PC-3 (cell line): ENCODE measurements at regions not wholly inside any gene's neighbourhood (a gene's known extent, or its start where the extent isn't known, plus 50 kb on each side); places are given as distances from the start of the nearest gene placed in this dataset.

Experiments
- ATAC-seq: fragments of 200-7000 bp; cut with Tn5 transposase; 2 replicates; pipeline ENCODE4 v1.9.1; 2020; ENCODE audit warnings: mild to moderate bottlenecking, moderate library complexity
- BruUV-seq: library from RNA; stranded (reverse); fragments of 400-500 nt; replicated peaks from 2 replicates; lab custom pipeline; 2021; lab: Mats Ljungman, UMichigan
- CTCF ChIA-PET: fragments of 300-600 bp; sonication (Branson Sonifier 250); formaldehyde crosslinking; loops from one replicate; lab custom pipeline; 2022; ENCODE audit warnings: antibody characterized with exemption; lab: Charles Lee
- POLR2A ChIA-PET: fragments of 300-600 bp; sonication (Branson Sonifier 250); formaldehyde crosslinking; loops from one replicate; lab custom pipeline; 2022; ENCODE audit warnings: antibody characterized with exemption; ENCODE audit not compliant: unreplicated experiment; lab: Charles Lee
- DNase-seq: peaks from one replicate; pipeline ENCODE4 v3.0.0-alpha.2; 2015
- H2AFZ ChIP-seq: fragments of 300-600 bp; sonication (generic); 2 replicates; pipeline ENCODE4 v1.6.0; 2016; ENCODE audit warnings: antibody characterized with exemption, low read length
- H3F3A ChIP-seq: fragments of 300-600 bp; sonication (generic); one replicate; pipeline ENCODE4 v1.6.0; 2017; ENCODE audit warnings: antibody characterized with exemption, low read length, control low read depth, mild to moderate bottlenecking; ENCODE audit not compliant: unreplicated experiment
- H3K27ac ChIP-seq: fragments of 300-600 bp; sonication (generic); 2 replicates; pipeline ENCODE4 v1.5.1; 2016; ENCODE audit warnings: mild to moderate bottlenecking, low read length
- H3K27me3 ChIP-seq: fragments of 300-600 bp; sonication (generic); 2 replicates; pipeline ENCODE4 v1.6.1; 2016; ENCODE audit warnings: low read length, mixed read lengths
- H3K36me3 ChIP-seq: fragments of 300-600 bp; sonication (generic); 2 replicates; pipeline ENCODE4 v1.6.1; 2016; ENCODE audit warnings: low read depth, mixed run types, low read length, mixed read lengths
- H3K4me1 ChIP-seq: fragments of 300-600 bp; sonication (generic); 2 replicates; pipeline ENCODE4 v1.5.1; 2016; ENCODE audit warnings: low read length; ENCODE audit not compliant: insufficient read depth
- H3K4me2 ChIP-seq: fragments of 300-600 bp; sonication (generic); 2 replicates; pipeline ENCODE4 v1.6.0; 2016; ENCODE audit warnings: low read length
- H3K4me3 ChIP-seq: fragments of 300-600 bp; sonication (generic); 2 replicates; pipeline ENCODE4 v1.5.1; 2016; ENCODE audit warnings: mild to moderate bottlenecking, low read length, mixed read lengths
- H3K79me2 ChIP-seq: fragments of 300-600 bp; sonication (generic); 2 replicates; pipeline ENCODE4 v1.6.1; 2017; ENCODE audit warnings: low read length, mixed read lengths
- H3K9ac ChIP-seq: fragments of 300-600 bp; sonication (generic); 2 replicates; pipeline ENCODE4 v1.6.0; 2016; ENCODE audit warnings: mild to moderate bottlenecking, low read length
- H3K9me2 ChIP-seq: fragments of 300-600 bp; sonication (generic); replicated peaks from 2 replicates; pipeline ENCODE4 v1.6.1; 2016; ENCODE audit warnings: mixed run types, low read length, mixed read lengths
- H3K9me3 ChIP-seq: fragments of 300-600 bp; sonication (generic); 2 replicates; pipeline ENCODE4 v1.6.1; 2016; ENCODE audit warnings: low read length, mixed read lengths
- H4K20me1 ChIP-seq: fragments of 300-600 bp; sonication (generic); 2 replicates; pipeline ENCODE4 v1.6.1; 2016; ENCODE audit warnings: low read length, mixed read lengths
- CTCF ChIP-seq: fragments of 300-600 bp; sonication (generic); conservative IDR thresholded peaks from 2 replicates; pipeline ENCODE4 v1.5.1; 2017; ENCODE audit warnings: antibody characterized with exemption, low read depth, mild to moderate bottlenecking, low read length
- EZH2 ChIP-seq: fragments of 300-600 bp; sonication (generic); IDR thresholded peaks from one replicate; pipeline ENCODE4 v1.6.1; 2017; ENCODE audit warnings: antibody characterized with exemption, mild to moderate bottlenecking, low read length; ENCODE audit not compliant: unreplicated experiment
- EZH2phosphoT487 ChIP-seq: fragments of 300-600 bp; sonication (generic); IDR thresholded peaks from 2 replicates; pipeline ENCODE4 v1.6.1; 2018; ENCODE audit warnings: mild to moderate bottlenecking, antibody characterized with exemption, low read length, borderline replicate concordance
- intact Hi-C: fragments of 100-400 bp; cut with micrococcal nuclease; formaldehyde crosslinking; loops from 2 replicates; pipeline ENCODE4 v1.9.0; 2023

GRCh38 chr22:26921726-26922125, 264.3 kb downstream of the MIAT start:
- intact Hi-C loops = no loop called here
- BruUV-seq = no TSS peak
- Histone ChIP-seq H3K36me3 (no peaks in the 10 kb centered on the region), H3K27me3 (no peaks in the 10 kb centered on the region), H3K9me3 (no peaks in the 10 kb centered on the region), H3K9me2 (no peaks in the 10 kb centered on the region), H4K20me1 (no peaks in the 10 kb centered on the region), H3K9ac (no peak overlapping the region), H3K4me3 (no peak overlapping the region), H3F3A (no peaks in the 10 kb centered on the region), H2AFZ (no peak overlapping the region), H3K27ac (no peak overlapping the region), H3K4me2 (no peak overlapping the region), H3K4me1 (no peaks in the 10 kb centered on the region), H3K79me2 (no peaks in the 10 kb centered on the region)
- ChIA-PET POLR2A (no interaction called here), CTCF (no interaction called here)
- ATAC-seq (no peak), DNase-seq (no peak)
- TF ChIP-seq CTCF = no peak
- TF ChIP-seq EZH2 = no peak
- TF ChIP-seq EZH2phosphoT487 = no peak

DNA sequence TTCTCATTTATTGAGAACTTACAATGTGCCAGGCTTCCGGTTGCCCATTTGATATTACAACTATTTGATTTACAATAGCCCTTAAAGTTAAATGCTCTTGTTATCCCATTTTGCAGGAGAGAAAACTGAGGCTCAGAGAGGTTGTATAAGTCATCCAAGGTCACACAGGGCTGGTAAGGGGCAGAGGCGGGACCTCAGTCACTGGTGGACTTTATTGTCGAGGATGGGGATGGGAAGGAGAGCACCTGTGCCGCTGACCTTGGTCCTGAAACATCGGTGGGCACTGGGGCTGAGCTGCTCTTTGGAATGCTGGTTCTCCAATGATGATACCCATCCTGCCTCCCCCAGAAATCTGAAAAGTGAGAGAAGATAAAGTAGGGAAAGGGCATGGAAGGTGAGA, 265.4 kb downstream of the MIAT start:
- H3K27ac ChIP-seq = no peak overlapping the region
- no peak overlapping the region for H3K4me3 ChIP-seq
- H3K36me3 ChIP-seq = no peaks in the 10 kb centered on the region
- no peak for DNase-seq
- no peaks in the 10 kb centered on the region for H3K27me3 ChIP-seq
- POLR2A ChIA-PET = no interaction called here
- H3K4me1 ChIP-seq = no peaks in the 10 kb centered on the region
- no peak for ATAC-seq
- no peak overlapping the region for H3K4me2 ChIP-seq
- H3F3A ChIP-seq = no peaks in the 10 kb centered on the region
- intact Hi-C loops = no loop called here
- H3K9ac ChIP-seq = no peak overlapping the region
- H2AFZ ChIP-seq = no peak overlapping the region
- H3K79me2 ChIP-seq = no peaks in the 10 kb centered on the region
- no peaks in the 10 kb centered on the region for H4K20me1 ChIP-seq
- no TSS peak for BruUV-seq
- no peaks in the 10 kb centered on the region for H3K9me3 ChIP-seq
- H3K9me2 ChIP-seq = no peaks in the 10 kb centered on the region
- TF ChIP-seq EZH2phosphoT487 (no peak), CTCF (no peak)
- CTCF ChIA-PET = no interaction called here

GRCh38 chr22:26923531-26923930, 266.1 kb downstream of the MIAT start:
- H3K27me3 ChIP-seq = no peaks in the 10 kb centered on the region
- no peaks in the 10 kb centered on the region for H3K36me3 ChIP-seq
- no peaks in the 10 kb centered on the region for H3K9me3 ChIP-seq
- CTCF ChIA-PET = no interaction called here
- no peak overlapping the region for H3K27ac ChIP-seq
- no peaks in the 10 kb centered on the region for H3K4me1 ChIP-seq
- no peaks in the 10 kb centered on the region for H3K9me2 ChIP-seq
- H3K79me2 ChIP-seq = no peaks in the 10 kb centered on the region
- POLR2A ChIA-PET = no interaction called here
- DNase-seq (no peak), ATAC-seq (no peak)
- no peak overlapping the region for H3K9ac ChIP-seq
- BruUV-seq = no TSS peak
- H3F3A ChIP-seq = no peaks in the 10 kb centered on the region
- intact Hi-C loops = no loop called here
- H3K4me3 ChIP-seq = no peak overlapping the region
- no peak overlapping the region for H3K4me2 ChIP-seq
- TF ChIP-seq EZH2 (no peak), EZH2phosphoT487 (no peak), CTCF (no peak)
- H2AFZ ChIP-seq = no peak overlapping the region
- no peaks in the 10 kb centered on the region for H4K20me1 ChIP-seq
